Testis (tissue), 2 donors: ENCODE measurements at regions not wholly inside any gene's neighbourhood (a gene's known extent, or its start where the extent isn't known, plus 50 kb on each side); places are given as distances from the start of the nearest gene placed in this dataset.

ENCODE experiments used
- CTCF ChIP-seq, 3 experiments: fragments of 450-650 bp in 2 of 3; fragments of 200-600 bp in 1 of 3; sonication (generic) in 1 of 3; IDR thresholded peaks; one replicate each; pipeline ENCODE4 v1.5.1; 2016 to 2019; ENCODE audit warnings: antibody characterized with exemption in 3 of 3, mild to moderate bottlenecking in 2 of 3, moderate library complexity in 1 of 3
- POLR2A ChIP-seq: fragments of 450-650 bp; IDR thresholded peaks from one replicate; pipeline ENCODE4 v1.6.1; 2017; ENCODE audit warnings: antibody characterized with exemption, mild to moderate bottlenecking, moderate library complexity

GRCh38 chr15:69782139-69782658 lies 315.5 kb downstream of the TLE3 start:
- TF ChIP-seq CTCF (IDR thresholded peaks at IDR 0.05) (no peak), POLR2A (no peak)
